ENCODE measurements at regions not wholly inside any gene's neighbourhood (a gene's known extent, or its start where the extent isn't known, plus 50 kb on each side); places are given as distances from the start of the nearest gene placed in this dataset.

GRCh38 chr22:47388331-47388730 lies 625.9 kb downstream of the TBC1D22A start:
- DNase-seq (ENCODE audit: low read depth), result no peak
- H3K4me3 ChIP-seq (ENCODE audit: low read depth, low read length), result no peak overlapping the region
- TF ChIP-seq CTCF (IDR thresholded peaks at IDR 0.05; ENCODE audit: low read depth, low read length, missing control alignments), result no peak
- in situ Hi-C loops (cut with HindIII; ENCODE audit: low sequenced_read_pairs), result no loop called here

GRCh38 chr22:47386812-47387510 lies 624.5 kb downstream of the TBC1D22A start:
- H3K4me3 ChIP-seq (ENCODE audit: low read depth, low read length), result no peak overlapping the region
- TF ChIP-seq CTCF (IDR thresholded peaks at IDR 0.05; ENCODE audit: low read depth, low read length, missing control alignments), result no peak

GRCh38 chr22:47384977-47385376 lies 622.5 kb downstream of the TBC1D22A start:
- in situ Hi-C loops (cut with HindIII; ENCODE audit: low sequenced_read_pairs), result no loop called here
- TF ChIP-seq CTCF (IDR thresholded peaks at IDR 0.05; ENCODE audit: low read depth, low read length, missing control alignments), result no peak
- no peak overlapping the region for H3K4me3 ChIP-seq (ENCODE audit: low read depth, low read length)
- no peak for DNase-seq (ENCODE audit: low read depth)

More at GRCh38 chr22:47386812-47387510, 624.5 kb downstream of the TBC1D22A start:
- in situ Hi-C loops (cut with HindIII; ENCODE audit: low sequenced_read_pairs), result no loop called here
- DNase-seq (ENCODE audit: low read depth), result peak; percentile 27

GRCh38 chr22:47382164-47382890 lies 619.9 kb downstream of the TBC1D22A start:
- in situ Hi-C loops (cut with HindIII; ENCODE audit: low sequenced_read_pairs), result no loop called here
- DNase-seq (ENCODE audit: low read depth), result no peak
- TF ChIP-seq CTCF (IDR thresholded peaks at IDR 0.05; ENCODE audit: low read depth, low read length, missing control alignments), result no peak
- H3K4me3 ChIP-seq (ENCODE audit: low read depth, low read length), result no peak overlapping the region

GRCh38 chr22:47381240-47381639 lies 618.8 kb downstream of the TBC1D22A start:
- in situ Hi-C loops (cut with HindIII; ENCODE audit: low sequenced_read_pairs), result no loop called here
- no peak for TF ChIP-seq CTCF (IDR thresholded peaks at IDR 0.05; ENCODE audit: low read depth, low read length, missing control alignments)
- DNase-seq (ENCODE audit: low read depth), result no peak
- no peak overlapping the region for H3K4me3 ChIP-seq (ENCODE audit: low read depth, low read length)

- in situ Hi-C loops (cut with HindIII; ENCODE audit: low sequenced_read_pairs), result no loop called here
- no peak for TF ChIP-seq CTCF (IDR thresholded peaks at IDR 0.05; ENCODE audit: low read depth, low read length, missing control alignments)
Measured at GRCh38 chr22:47380692-47381091, 618.2 kb downstream of the TBC1D22A start.

More at GRCh38 chr22:47380692-47381091, 618.2 kb downstream of the TBC1D22A start:
- H3K4me3 ChIP-seq (ENCODE audit: low read depth, low read length), result no peak overlapping the region
- DNase-seq (ENCODE audit: low read depth), result no peak
